Panc1 (cell line): ENCODE measurements at regions not wholly inside any gene's neighbourhood (a gene's known extent, or its start where the extent isn't known, plus 50 kb on each side); places are given as distances from the start of the nearest gene placed in this dataset.

Experiments
- ATAC-seq: fragments of 200-7000 bp; cut with Tn5 transposase; 2 replicates; pipeline ENCODE4 v1.9.1; 2020; ENCODE audit warnings: mild to moderate bottlenecking, moderate library complexity
- BruUV-seq: library from RNA; stranded (reverse); fragments of 400-500 nt; replicated peaks from 2 replicates; lab custom pipeline; 2021; lab: Mats Ljungman, UMichigan
- CTCF ChIA-PET: fragments of 300-600 bp; sonication (Branson Sonifier 250); formaldehyde crosslinking; loops from one replicate; lab custom pipeline; 2022; ENCODE audit warnings: antibody characterized with exemption; lab: Charles Lee
- POLR2A ChIA-PET: fragments of 300-600 bp; sonication (Branson Sonifier 250); formaldehyde crosslinking; loops from one replicate; lab custom pipeline; 2022; ENCODE audit warnings: antibody characterized with exemption; lab: Charles Lee
- DNase-seq: peaks from one replicate; pipeline ENCODE4 v3.0.0-alpha.2; 2010; ENCODE audit warnings: low read depth, low spot score
- H3K27ac ChIP-seq: 2 replicates; pipeline ENCODE4 v1.5.1; 2011; ENCODE audit warnings: mild to moderate bottlenecking, low read length, inconsistent platforms
- H3K27me3 ChIP-seq: fragments of 200-500 bp; sonication (Bioruptor generic); 2 replicates; pipeline ENCODE4 v1.6.0; 2014; ENCODE audit warnings: low read length, inconsistent platforms; ENCODE audit not compliant: control insufficient read depth, insufficient read depth
- H3K36me3 ChIP-seq: fragments of 200-500 bp; sonication (Bioruptor generic); 2 replicates; pipeline ENCODE4 v1.5.1; 2014; ENCODE audit warnings: inconsistent platforms, mild to moderate bottlenecking, low read length, moderate library complexity; ENCODE audit not compliant: control insufficient read depth, insufficient read depth
- H3K4me1 ChIP-seq: 2 replicates; pipeline ENCODE4 v1.5.1; 2011; ENCODE audit warnings: inconsistent platforms, mild to moderate bottlenecking, low read length, moderate library complexity; ENCODE audit not compliant: control insufficient read depth, insufficient read depth
- H3K4me3 ChIP-seq, 2 experiments: 2 replicates each; pipeline ENCODE4 v1.5.1; 2011 to 2012; ENCODE audit warnings: low read depth in 2 of 2, low read length in 2 of 2, mild to moderate bottlenecking in 2 of 2, inconsistent platforms in 1 of 2, moderate library complexity in 1 of 2
- H3K9me3 ChIP-seq: fragments of 200-500 bp; sonication (Bioruptor generic); 2 replicates; pipeline ENCODE4 v1.5.1; 2014; ENCODE audit warnings: low read depth, mild to moderate bottlenecking, inconsistent platforms, low read length, moderate library complexity; ENCODE audit not compliant: control insufficient read depth, insufficient read depth
- CTCF ChIP-seq: fragments of 450-650 bp; IDR thresholded peaks from 2 replicates; pipeline ENCODE4 v1.5.1; 2017; ENCODE audit warnings: mild to moderate bottlenecking
- POLR2AphosphoS5 ChIP-seq: IDR thresholded peaks from 2 replicates; pipeline ENCODE4 v1.6.1; 2012; ENCODE audit warnings: mild to moderate bottlenecking, low read depth, low read length, moderate library complexity
- SIN3A ChIP-seq: IDR thresholded peaks from 2 replicates; pipeline ENCODE4 v1.6.1; 2012; ENCODE audit warnings: low read depth, mild to moderate bottlenecking, low read length, moderate library complexity, borderline replicate concordance; ENCODE audit not compliant: insufficient read depth
- TCF7L2 ChIP-seq: IDR thresholded peaks from 2 replicates; pipeline ENCODE4 v1.6.1; 2011; ENCODE audit warnings: mild to moderate bottlenecking, low read depth, low read length, inconsistent platforms
- in situ Hi-C: cut with HindIII; loops from 2 replicates; pipeline ENCODE4 v1.10.0; 2016; ENCODE audit warnings: low sequenced_read_pairs, low pct_unique_long_range_greater_than_20kb
- intact Hi-C: fragments of 100-400 bp; cut with micrococcal nuclease; formaldehyde crosslinking; loops from one replicate; pipeline ENCODE4 v1.10.0; 2022; ENCODE audit not compliant: unreplicated experiment
- TF ChIP-seq, protein P1 (sequence below), 2 experiments: IDR thresholded peaks; 2 replicates each; pipeline ENCODE4 v1.6.1; 2011 to 2012; ENCODE audit warnings: low read depth in 2 of 2, control low read depth in 1 of 2, low read length in 1 of 2, mild to moderate bottlenecking in 1 of 2, moderate library complexity in 1 of 2; ENCODE audit not compliant: insufficient read depth in 1 of 2

- POLR2A ChIA-PET = no interaction called here
- in situ Hi-C loops = no loop called here
Observed at GRCh38 chr1:47533793-47534328, 96.0 kb downstream of the FOXD2 start.

DNA sequence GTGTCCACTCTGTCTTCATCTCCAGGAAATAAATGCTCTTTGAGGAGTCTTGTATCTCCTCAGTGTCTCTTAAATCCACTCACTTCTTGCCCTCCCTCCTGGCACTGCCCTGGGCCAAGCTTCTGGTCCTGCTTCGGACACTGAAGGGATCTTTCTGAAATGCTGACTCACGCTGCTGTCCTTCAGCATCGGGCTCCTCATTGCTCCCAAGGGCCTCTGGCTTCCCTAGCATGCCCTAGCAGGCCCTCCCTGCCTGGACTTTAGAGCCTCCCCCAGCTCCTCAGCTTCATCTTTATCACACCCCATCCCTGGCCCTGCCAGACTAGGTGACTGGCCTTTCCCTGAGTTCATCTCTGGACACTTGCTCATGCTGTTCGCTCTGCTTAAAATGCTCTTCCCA is 96.6 kb downstream of the FOXD2 start:
- no peaks in the 10 kb centered on the region for H3K36me3 ChIP-seq
- no peak overlapping the region for H3K4me3 ChIP-seq
- TF ChIP-seq SIN3A (no peak), CTCF (no peak), TCF7L2 (no peak), POLR2AphosphoS5 (no peak)
- TF ChIP-seq, protein P1, sequence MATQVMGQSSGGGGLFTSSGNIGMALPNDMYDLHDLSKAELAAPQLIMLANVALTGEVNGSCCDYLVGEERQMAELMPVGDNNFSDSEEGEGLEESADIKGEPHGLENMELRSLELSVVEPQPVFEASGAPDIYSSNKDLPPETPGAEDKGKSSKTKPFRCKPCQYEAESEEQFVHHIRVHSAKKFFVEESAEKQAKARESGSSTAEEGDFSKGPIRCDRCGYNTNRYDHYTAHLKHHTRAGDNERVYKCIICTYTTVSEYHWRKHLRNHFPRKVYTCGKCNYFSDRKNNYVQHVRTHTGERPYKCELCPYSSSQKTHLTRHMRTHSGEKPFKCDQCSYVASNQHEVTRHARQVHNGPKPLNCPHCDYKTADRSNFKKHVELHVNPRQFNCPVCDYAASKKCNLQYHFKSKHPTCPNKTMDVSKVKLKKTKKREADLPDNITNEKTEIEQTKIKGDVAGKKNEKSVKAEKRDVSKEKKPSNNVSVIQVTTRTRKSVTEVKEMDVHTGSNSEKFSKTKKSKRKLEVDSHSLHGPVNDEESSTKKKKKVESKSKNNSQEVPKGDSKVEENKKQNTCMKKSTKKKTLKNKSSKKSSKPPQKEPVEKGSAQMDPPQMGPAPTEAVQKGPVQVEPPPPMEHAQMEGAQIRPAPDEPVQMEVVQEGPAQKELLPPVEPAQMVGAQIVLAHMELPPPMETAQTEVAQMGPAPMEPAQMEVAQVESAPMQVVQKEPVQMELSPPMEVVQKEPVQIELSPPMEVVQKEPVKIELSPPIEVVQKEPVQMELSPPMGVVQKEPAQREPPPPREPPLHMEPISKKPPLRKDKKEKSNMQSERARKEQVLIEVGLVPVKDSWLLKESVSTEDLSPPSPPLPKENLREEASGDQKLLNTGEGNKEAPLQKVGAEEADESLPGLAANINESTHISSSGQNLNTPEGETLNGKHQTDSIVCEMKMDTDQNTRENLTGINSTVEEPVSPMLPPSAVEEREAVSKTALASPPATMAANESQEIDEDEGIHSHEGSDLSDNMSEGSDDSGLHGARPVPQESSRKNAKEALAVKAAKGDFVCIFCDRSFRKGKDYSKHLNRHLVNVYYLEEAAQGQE (IDR thresholded peaks at IDR 0.05; ENCODE audit: insufficient read depth in 1 of 2, low read depth in 2 of 2, low read length in 1 of 2) = no peak
- in situ Hi-C loops (no loop called here), intact Hi-C loops (no loop called here)
- H3K4me1 ChIP-seq = no peaks in the 10 kb centered on the region
- ATAC-seq (no peak), DNase-seq (no peak)
- BruUV-seq = no TSS peak
- no peak overlapping the region for H3K27ac ChIP-seq
- no peaks in the 10 kb centered on the region for H3K27me3 ChIP-seq
- peaks cover 1% of the 10 kb centered on the region; the same call in 1 of the 2 replicates for H3K9me3 ChIP-seq
- POLR2A ChIA-PET = no interaction called here
- CTCF ChIA-PET = interaction anchor here (0.6 kb wide), 1 partner anchor 13 kb away, joined by 4 read pairs; no protein-coding TSS in a partner anchor

More at GRCh38 chr1:47533793-47534328, 96.0 kb downstream of the FOXD2 start:
- Histone ChIP-seq H3K4me3 (no peak overlapping the region), H3K27me3 (0 out of 2 replicates have a peak, but pooled peaks cover 2% of the 10 kb centered on the region), H3K36me3 (no peaks in the 10 kb centered on the region), H3K4me1 (no peaks in the 10 kb centered on the region), H3K27ac (no peak overlapping the region), H3K9me3 (peaks cover 3% of the 10 kb centered on the region; the same call in 1 of the 2 replicates)
- CTCF ChIA-PET = interaction anchor here (0.6 kb wide), 1 partner anchor 14 kb away, joined by 4 read pairs; no protein-coding TSS in a partner anchor
- BruUV-seq = no TSS peak
- ATAC-seq (no peak), DNase-seq (no peak)
- intact Hi-C loops = no loop called here
- TF ChIP-seq TCF7L2 (no peak), POLR2AphosphoS5 (no peak), SIN3A (no peak), CTCF (no peak)
- TF ChIP-seq, protein P1 (IDR thresholded peaks at IDR 0.05; ENCODE audit: insufficient read depth in 1 of 2, low read depth in 2 of 2, low read length in 1 of 2) = no peak
